Smooth muscle cell (in vitro differentiated cells): ENCODE measurements at regions not wholly inside any gene's neighbourhood (a gene's known extent, or its start where the extent isn't known, plus 50 kb on each side); places are given as distances from the start of the nearest gene placed in this dataset.

Source experiments
- DNase-seq: peaks from one replicate; lab custom pipeline; 2025; ENCODE audit not compliant: unreplicated experiment; lab: John Stamatoyannopoulos, UW
- H2AFZ ChIP-seq: fragments of 200-600 bp; sonication (generic); 2 replicates; pipeline ENCODE4 v1.6.0; 2016; ENCODE audit warnings: antibody characterized with exemption, low read depth, mild to moderate bottlenecking
- H3F3A ChIP-seq: fragments of 200-600 bp; sonication (generic); 2 replicates; pipeline ENCODE4 v1.6.0; 2017; ENCODE audit warnings: antibody characterized with exemption, low read depth
- H3K27ac ChIP-seq: fragments of 200-600 bp; sonication (generic); 2 replicates; pipeline ENCODE4 v1.5.1; 2016; ENCODE audit warnings: low read depth, mild to moderate bottlenecking
- H3K27me3 ChIP-seq: fragments of 200-600 bp; sonication (generic); 2 replicates; pipeline ENCODE4 v1.6.1; 2016; ENCODE audit warnings: low read depth, mild to moderate bottlenecking
- H3K36me3 ChIP-seq: fragments of 200-600 bp; sonication (generic); 2 replicates; pipeline ENCODE4 v1.5.1; 2016; ENCODE audit warnings: low read depth
- H3K4me1 ChIP-seq: fragments of 200-600 bp; sonication (generic); 2 replicates; pipeline ENCODE4 v1.5.1; 2016; ENCODE audit warnings: low read depth
- H3K4me2 ChIP-seq: fragments of 200-600 bp; sonication (generic); 2 replicates; pipeline ENCODE4 v1.6.0; 2016; ENCODE audit warnings: mild to moderate bottlenecking
- H3K4me3 ChIP-seq: fragments of 200-600 bp; sonication (generic); 2 replicates; pipeline ENCODE4 v1.5.1; 2016; ENCODE audit warnings: mild to moderate bottlenecking
- H3K79me2 ChIP-seq: fragments of 200-600 bp; sonication (generic); 2 replicates; pipeline ENCODE4 v1.6.0; 2016; ENCODE audit warnings: low read depth, mild to moderate bottlenecking
- H3K9ac ChIP-seq: fragments of 200-600 bp; sonication (generic); 2 replicates; pipeline ENCODE4 v1.6.0; 2016; ENCODE audit warnings: low read depth
- H3K9me3 ChIP-seq: fragments of 200-600 bp; sonication (generic); replicated peaks from 2 replicates; pipeline ENCODE4 v1.5.1; 2016; ENCODE audit warnings: low read depth
- H4K20me1 ChIP-seq: fragments of 200-600 bp; sonication (generic); 2 replicates; pipeline ENCODE4 v1.6.0; 2016; ENCODE audit warnings: low read depth
- WGBS: methylation state at CpG from one replicate; pipeline ENCODE4 v1.1.7; 2016; ENCODE audit warnings: low lambda C conversion rate; 5-methylcytosine and 5-hydroxymethylcytosine counted together
- TF ChIP-seq, protein P1 (sequence below): fragments of 200-600 bp; sonication (generic); IDR thresholded peaks from 2 replicates; pipeline ENCODE4 v1.5.1; 2017; ENCODE audit warnings: borderline replicate concordance, mild to moderate bottlenecking, antibody characterized with exemption; ENCODE audit not compliant: insufficient read depth, poor library complexity, severe bottlenecking

DNA sequence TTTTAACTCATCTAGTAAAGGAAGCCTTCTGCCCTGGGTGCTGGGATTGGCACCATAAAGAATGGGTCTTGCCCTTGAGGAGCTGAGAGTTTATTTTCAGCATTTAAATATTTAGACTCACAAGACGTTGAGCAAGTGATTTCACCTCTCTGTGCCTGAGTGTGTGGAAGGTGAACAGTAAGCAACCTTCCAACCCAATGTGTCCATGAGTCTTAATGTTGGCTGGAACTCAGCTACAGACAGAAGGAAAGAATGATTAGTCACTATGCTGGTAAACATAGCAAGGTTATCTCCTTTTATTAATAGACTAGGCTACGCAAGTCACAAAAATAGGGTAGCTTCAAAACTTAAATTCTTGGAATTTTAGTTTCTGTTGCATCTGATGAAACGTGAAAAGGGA is 277.4 kb upstream of the GATB start:
- H2AFZ ChIP-seq = no peak overlapping the region

DNA sequence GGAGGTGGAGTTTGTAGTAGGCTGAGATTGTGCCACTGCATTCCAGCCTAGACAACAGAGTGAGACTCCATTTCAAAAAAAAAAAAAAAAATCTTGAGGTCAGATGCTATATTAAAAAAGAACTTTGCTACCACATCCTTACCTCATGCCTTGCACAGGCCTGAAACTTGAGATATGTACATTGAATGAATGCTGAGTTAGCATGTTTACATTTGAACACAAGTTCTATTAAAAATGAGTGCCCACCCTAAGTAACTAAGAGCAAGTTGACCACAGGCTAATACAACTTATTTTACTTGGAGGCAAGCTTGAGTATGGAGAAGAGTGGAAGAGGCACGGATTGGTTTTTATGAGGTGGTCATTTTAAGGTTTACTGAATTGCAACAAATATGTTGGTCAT is 276.6 kb upstream of the GATB start:
- DNase-seq = no peak
- TF ChIP-seq, protein P1, sequence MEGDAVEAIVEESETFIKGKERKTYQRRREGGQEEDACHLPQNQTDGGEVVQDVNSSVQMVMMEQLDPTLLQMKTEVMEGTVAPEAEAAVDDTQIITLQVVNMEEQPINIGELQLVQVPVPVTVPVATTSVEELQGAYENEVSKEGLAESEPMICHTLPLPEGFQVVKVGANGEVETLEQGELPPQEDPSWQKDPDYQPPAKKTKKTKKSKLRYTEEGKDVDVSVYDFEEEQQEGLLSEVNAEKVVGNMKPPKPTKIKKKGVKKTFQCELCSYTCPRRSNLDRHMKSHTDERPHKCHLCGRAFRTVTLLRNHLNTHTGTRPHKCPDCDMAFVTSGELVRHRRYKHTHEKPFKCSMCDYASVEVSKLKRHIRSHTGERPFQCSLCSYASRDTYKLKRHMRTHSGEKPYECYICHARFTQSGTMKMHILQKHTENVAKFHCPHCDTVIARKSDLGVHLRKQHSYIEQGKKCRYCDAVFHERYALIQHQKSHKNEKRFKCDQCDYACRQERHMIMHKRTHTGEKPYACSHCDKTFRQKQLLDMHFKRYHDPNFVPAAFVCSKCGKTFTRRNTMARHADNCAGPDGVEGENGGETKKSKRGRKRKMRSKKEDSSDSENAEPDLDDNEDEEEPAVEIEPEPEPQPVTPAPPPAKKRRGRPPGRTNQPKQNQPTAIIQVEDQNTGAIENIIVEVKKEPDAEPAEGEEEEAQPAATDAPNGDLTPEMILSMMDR = no peak
- H3K27me3 ChIP-seq = no peaks in the 10 kb centered on the region
- H3K9me3 ChIP-seq = no peaks in the 10 kb centered on the region
- 100% methylated on average over 1 of the region's 1 CpG for WGBS
- no peaks in the 10 kb centered on the region for H3K36me3 ChIP-seq
- H3K27ac ChIP-seq = no peak overlapping the region
- no peaks in the 10 kb centered on the region for H4K20me1 ChIP-seq
- H3K79me2 ChIP-seq = no peaks in the 10 kb centered on the region
- H2AFZ ChIP-seq = no peak overlapping the region
- no peak overlapping the region for H3K4me2 ChIP-seq
- H3K4me3 ChIP-seq = no peak overlapping the region
- no peak overlapping the region for H3K9ac ChIP-seq
- H3K4me1 ChIP-seq = no peaks in the 10 kb centered on the region
- H3F3A ChIP-seq = no peaks in the 10 kb centered on the region

More for the DNA sequence above, 277.4 kb upstream of the GATB start:
- no peaks in the 10 kb centered on the region for H3K79me2 ChIP-seq
- no peaks in the 10 kb centered on the region for H3K36me3 ChIP-seq
- TF ChIP-seq, protein P1 = no peak
- H3K4me1 ChIP-seq = no peaks in the 10 kb centered on the region
- WGBS = 74% methylated on average over 3 of the region's 3 CpGs
- H3K27ac ChIP-seq = no peak overlapping the region
- H3K9me3 ChIP-seq = no peaks in the 10 kb centered on the region
- H3K9ac ChIP-seq = no peak overlapping the region
- H3K27me3 ChIP-seq = no peaks in the 10 kb centered on the region
- no peaks in the 10 kb centered on the region for H3F3A ChIP-seq
- no peaks in the 10 kb centered on the region for H4K20me1 ChIP-seq
- H3K4me2 ChIP-seq = no peak overlapping the region
- DNase-seq = no peak
- H3K4me3 ChIP-seq = no peak overlapping the region

DNA sequence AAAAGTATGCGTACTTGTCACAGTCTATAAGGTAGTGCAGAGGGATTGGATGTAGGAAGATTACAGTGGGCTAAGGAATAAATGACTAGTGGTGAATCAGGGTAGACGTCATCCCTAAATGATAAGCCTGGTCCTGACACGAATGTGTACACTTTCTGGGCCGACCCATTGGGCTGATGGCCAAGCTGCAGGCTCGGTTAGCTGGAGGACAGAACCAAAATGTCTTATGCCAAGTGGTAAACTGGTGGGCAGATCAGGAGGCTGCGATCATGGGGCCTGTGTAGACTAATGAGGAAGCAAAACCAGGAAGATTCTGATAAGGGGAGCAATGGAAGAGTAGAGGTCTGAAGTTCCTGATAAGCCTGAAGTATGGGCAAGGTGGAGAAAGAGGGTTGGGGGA is 272.8 kb upstream of the GATB start:
- no peaks in the 10 kb centered on the region for H4K20me1 ChIP-seq
- 91% methylated on average over 6 of the region's 6 CpGs for WGBS
- H3K9ac ChIP-seq = no peak overlapping the region
- no peaks in the 10 kb centered on the region for H3K79me2 ChIP-seq
- no peaks in the 10 kb centered on the region for H3K27me3 ChIP-seq
- H3K36me3 ChIP-seq = no peaks in the 10 kb centered on the region
- H3F3A ChIP-seq = no peaks in the 10 kb centered on the region
- H3K4me3 ChIP-seq = no peak overlapping the region
- H3K4me1 ChIP-seq = no peaks in the 10 kb centered on the region
- no peak overlapping the region for H2AFZ ChIP-seq
- no peak for DNase-seq
- TF ChIP-seq, protein P1 = no peak
- no peaks in the 10 kb centered on the region for H3K9me3 ChIP-seq
- H3K27ac ChIP-seq = no peak overlapping the region
- H3K4me2 ChIP-seq = no peak overlapping the region

DNA sequence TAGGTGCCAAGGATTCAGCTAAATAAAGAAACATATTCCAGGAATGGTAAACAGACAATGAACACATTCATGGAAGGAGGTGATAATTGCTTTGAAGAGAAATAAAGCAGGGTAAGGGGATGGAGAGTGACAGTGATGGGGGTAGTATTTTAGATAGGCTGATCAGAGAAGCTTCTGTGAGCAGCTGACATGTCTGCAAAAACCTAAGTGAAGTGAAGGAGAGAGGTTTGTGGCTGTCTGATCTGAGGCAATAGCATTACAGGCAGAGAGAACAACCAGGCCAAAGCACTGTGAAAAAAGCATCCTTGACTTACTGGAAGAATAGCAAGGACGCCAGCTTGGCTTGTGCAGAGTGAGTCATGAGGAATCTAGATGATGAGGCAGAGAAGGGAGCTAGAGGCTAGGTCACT is 271.9 kb upstream of the GATB start:
- TF ChIP-seq, protein P1 = no peak
- Histone ChIP-seq H2AFZ (no peak overlapping the region), H3K36me3 (no peaks in the 10 kb centered on the region), H3K27me3 (no peaks in the 10 kb centered on the region), H3K9me3 (no peaks in the 10 kb centered on the region), H3K79me2 (no peaks in the 10 kb centered on the region), H3F3A (no peaks in the 10 kb centered on the region), H3K4me2 (no peak overlapping the region), H3K4me1 (no peaks in the 10 kb centered on the region), H3K4me3 (no peak overlapping the region), H4K20me1 (no peaks in the 10 kb centered on the region), H3K9ac (no peak overlapping the region), H3K27ac (no peak overlapping the region)
- DNase-seq = no peak
- 26% methylated on average over 1 of the region's 1 CpG for WGBS
